Hepatocyte (in vitro differentiated cells): ENCODE measurements at regions not wholly inside any gene's neighbourhood (a gene's known extent, or its start where the extent isn't known, plus 50 kb on each side); places are given as distances from the start of the nearest gene placed in this dataset.

Experiments
- CTCF ChIP-seq: fragments of 200-600 bp; sonication (generic); IDR thresholded peaks from 2 replicates; pipeline ENCODE4 v1.5.1; 2016; ENCODE audit warnings: antibody characterized with exemption, mild to moderate bottlenecking; ENCODE audit not compliant: poor library complexity
- EZH2 ChIP-seq: fragments of 200-600 bp; sonication (generic); IDR thresholded peaks from 2 replicates; pipeline ENCODE4 v1.6.1; 2016; ENCODE audit warnings: antibody characterized with exemption, mild to moderate bottlenecking, borderline replicate concordance
- EZH2phosphoT487 ChIP-seq: fragments of 200-600 bp; sonication (generic); IDR thresholded peaks from one replicate; pipeline ENCODE4 v1.6.1; 2018; ENCODE audit warnings: antibody characterized with exemption, mild to moderate bottlenecking, low read depth, moderate library complexity; ENCODE audit not compliant: unreplicated experiment, severe bottlenecking

GRCh38 chr2:18428516-18428915, 131.9 kb downstream of the RDH14 start:
- TF ChIP-seq CTCF (no peak), EZH2 (no peak), EZH2phosphoT487 (no peak)
